K562 (cell line): ENCODE measurements at regions not wholly inside any gene's neighbourhood (a gene's known extent, or its start where the extent isn't known, plus 50 kb on each side); places are given as distances from the start of the nearest gene placed in this dataset.

ENCODE experiments used
- HMGXB4 ChIP-seq: sonication (generic); formaldehyde crosslinking; IDR thresholded peaks from 2 replicates; pipeline ENCODE4 v1.8.1; 2023; ENCODE audit warnings: mild to moderate bottlenecking, missing genetic modification reagents
- POLR2A ChIP-seq: fragments of 450-650 bp; conservative IDR thresholded peaks from 2 replicates; pipeline ENCODE4 v1.6.1; 2016

GRCh38 chr20:54398814-54399213 is 76.6 kb upstream of the DOK5 start:
- TF ChIP-seq HMGXB4 (CRISPR knock-in tag), result no peak
- TF ChIP-seq POLR2A, result no peak
